ENCODE measurements at regions not wholly inside any gene's neighbourhood (a gene's known extent, or its start where the extent isn't known, plus 50 kb on each side); places are given as distances from the start of the nearest gene placed in this dataset.

- no peak for DNase-seq
Measured at GRCh38 chr13:103297083-103297482, 230.9 kb upstream of the SLC10A2 start.

- DNase-seq: no peak
Measured at GRCh38 chr13:103291798-103292572, 225.8 kb upstream of the SLC10A2 start.

- no peak for DNase-seq
Measured at GRCh38 chr13:103291226-103291625, 225.0 kb upstream of the SLC10A2 start.

GRCh38 chr13:103289681-103290080 lies 223.5 kb upstream of the SLC10A2 start:
- DNase-seq: no peak

- DNase-seq: peak; percentile 53
Measured at GRCh38 chr13:103288114-103288513, 221.9 kb upstream of the SLC10A2 start.

GRCh38 chr13:103287659-103288058 lies 221.4 kb upstream of the SLC10A2 start:
- no peak for DNase-seq

- DNase-seq: no peak
Measured at GRCh38 chr13:103284466-103284865, 218.2 kb upstream of the SLC10A2 start.

GRCh38 chr13:103283451-103283820 lies 217.2 kb upstream of the SLC10A2 start:
- no peak for DNase-seq

GRCh38 chr13:103282571-103283450 lies 216.6 kb upstream of the SLC10A2 start:
- no peak for DNase-seq

GRCh38 chr13:103277959-103278694 lies 211.9 kb upstream of the SLC10A2 start:
- DNase-seq: no peak

- DNase-seq: no peak
Measured at GRCh38 chr13:103276775-103277498, 210.7 kb upstream of the SLC10A2 start.

- DNase-seq: no peak
Measured at GRCh38 chr13:103275722-103276121, 209.5 kb upstream of the SLC10A2 start.

- no peak for DNase-seq
Measured at GRCh38 chr13:103275081-103275480, 208.9 kb upstream of the SLC10A2 start.

GRCh38 chr13:103273825-103274224 lies 207.6 kb upstream of the SLC10A2 start:
- DNase-seq: no peak

- no peak for DNase-seq
Measured at GRCh38 chr13:103272770-103273169, 206.6 kb upstream of the SLC10A2 start.

GRCh38 chr13:103263448-103263847 lies 197.2 kb upstream of the SLC10A2 start:
- no peak for DNase-seq

GRCh38 chr13:103255587-103256301 lies 189.5 kb upstream of the SLC10A2 start:
- no peak for DNase-seq

GRCh38 chr13:103250071-103250470 lies 183.9 kb upstream of the SLC10A2 start:
- no peak for DNase-seq

- DNase-seq: no peak
Measured at GRCh38 chr13:103246581-103247200, 180.5 kb upstream of the SLC10A2 start.

GRCh38 chr13:103243495-103243894 lies 177.3 kb upstream of the SLC10A2 start:
- no peak for DNase-seq

GRCh38 chr13:103238441-103238840 lies 172.2 kb upstream of the SLC10A2 start:
- DNase-seq: no peak

- no peak for DNase-seq
Measured at GRCh38 chr13:103236213-103236612, 170.0 kb upstream of the SLC10A2 start.

Measured in NCI-H345 (cell line).